ENCODE measurements at regions not wholly inside any gene's neighbourhood (a gene's known extent, or its start where the extent isn't known, plus 50 kb on each side); places are given as distances from the start of the nearest gene placed in this dataset.

- TF ChIP-seq CTCF (IDR thresholded peaks at IDR 0.05) (no peak), POLR2A (IDR thresholded peaks at IDR 0.05) (no peak)
Measured at GRCh38 chr13:58655086-58655485, 1023.5 kb downstream of the PCDH17 start.
